T-helper 1 cell treated with Interleukin-12 subunit alpha and Interleukin-12 subunit beta and Interleukin-4 antibody, amounts not matched to agents 30 ng/mL and 1 ng/mL, for 36 hours (primary cell): ENCODE measurements at regions not wholly inside any gene's neighbourhood (a gene's known extent, or its start where the extent isn't known, plus 50 kb on each side); places are given as distances from the start of the nearest gene placed in this dataset.
"Not testable (repeated sequence)": the region's sequence is repeated elsewhere in the genome, so short reads cannot be mapped to it uniquely, and the experiment has no call there.

ENCODE experiments used
- intact Hi-C: fragments of 100-400 bp; cut with micrococcal nuclease; formaldehyde crosslinking; loops from one replicate; pipeline ENCODE4 v1.15.1; 2024

- intact Hi-C loops: not testable (repeated sequence)
Measured at GRCh38 chrY:7588176-7588575, 676.6 kb upstream of the AMELY start.

- intact Hi-C loops: no loop called here
Measured at GRCh38 chrY:7562541-7562940, 651.0 kb upstream of the AMELY start.

- intact Hi-C loops: no loop called here
Measured at GRCh38 chrY:7557675-7558074, 646.1 kb upstream of the AMELY start.

GRCh38 chrY:7555006-7555405 is 643.5 kb upstream of the AMELY start:
- intact Hi-C loops: no loop called here

- intact Hi-C loops: no loop called here
Measured at GRCh38 chrY:7545060-7545459, 633.5 kb upstream of the AMELY start.

- intact Hi-C loops: no loop called here
Measured at GRCh38 chrY:7544172-7544770, 632.7 kb upstream of the AMELY start.

- intact Hi-C loops: no loop called here
Measured at GRCh38 chrY:7543506-7543905, 632.0 kb upstream of the AMELY start.

GRCh38 chrY:7542256-7542858 is 630.8 kb upstream of the AMELY start:
- intact Hi-C loops: no loop called here

GRCh38 chrY:7529396-7529795 is 617.8 kb upstream of the AMELY start:
- intact Hi-C loops: no loop called here

- intact Hi-C loops: not testable (repeated sequence)
Measured at GRCh38 chrY:7527568-7527967, 616.0 kb upstream of the AMELY start.

GRCh38 chrY:7518387-7518786 is 606.8 kb upstream of the AMELY start:
- intact Hi-C loops: no loop called here

- intact Hi-C loops: no loop called here
Measured at GRCh38 chrY:7516268-7516667, 604.7 kb upstream of the AMELY start.

GRCh38 chrY:7515812-7516211 is 604.3 kb upstream of the AMELY start:
- intact Hi-C loops: no loop called here

- intact Hi-C loops: no loop called here
Measured at GRCh38 chrY:7502896-7503295, 591.3 kb upstream of the AMELY start.

GRCh38 chrY:7501236-7501635 is 589.7 kb upstream of the AMELY start:
- intact Hi-C loops: no loop called here

- intact Hi-C loops: no loop called here
Measured at GRCh38 chrY:7496001-7496400, 584.4 kb upstream of the AMELY start.

- intact Hi-C loops: not testable (repeated sequence)
Measured at GRCh38 chrY:7484455-7485285, 573.1 kb upstream of the AMELY start.

GRCh38 chrY:7471976-7472375 is 560.4 kb upstream of the AMELY start:
- intact Hi-C loops: no loop called here

- intact Hi-C loops: no loop called here
Measured at GRCh38 chrY:7470037-7470436, 558.5 kb upstream of the AMELY start.

GRCh38 chrY:7468951-7469745 is 557.6 kb upstream of the AMELY start:
- intact Hi-C loops: no loop called here

- intact Hi-C loops: no loop called here
Measured at GRCh38 chrY:7467796-7468520, 556.4 kb upstream of the AMELY start.
